Neuron (in vitro differentiated cells): ENCODE measurements at regions not wholly inside any gene's neighbourhood (a gene's known extent, or its start where the extent isn't known, plus 50 kb on each side); places are given as distances from the start of the nearest gene placed in this dataset.

Experiments
- H2AFZ ChIP-seq: one replicate; pipeline ENCODE4 v1.6.1; 2013; ENCODE audit warnings: low read depth, mild to moderate bottlenecking, inconsistent platforms, low read length, moderate library complexity
- H3K27me3 ChIP-seq: one replicate; pipeline ENCODE4 v1.6.1; 2013; ENCODE audit warnings: low read length; ENCODE audit not compliant: insufficient read depth
- H3K36me3 ChIP-seq: one replicate; pipeline ENCODE4 v1.6.1; 2013; ENCODE audit warnings: low read length; ENCODE audit not compliant: insufficient read depth
- H3K4me1 ChIP-seq: one replicate; pipeline ENCODE4 v1.6.1; 2013; ENCODE audit warnings: low read length; ENCODE audit not compliant: insufficient read depth
- H3K4me3 ChIP-seq: 2 replicates; pipeline ENCODE4 v1.5.1; 2013; ENCODE audit warnings: mild to moderate bottlenecking, low read length, moderate library complexity
- H3K9me3 ChIP-seq: one replicate; pipeline ENCODE4 v1.6.1; 2013; ENCODE audit warnings: low read length

DNA sequence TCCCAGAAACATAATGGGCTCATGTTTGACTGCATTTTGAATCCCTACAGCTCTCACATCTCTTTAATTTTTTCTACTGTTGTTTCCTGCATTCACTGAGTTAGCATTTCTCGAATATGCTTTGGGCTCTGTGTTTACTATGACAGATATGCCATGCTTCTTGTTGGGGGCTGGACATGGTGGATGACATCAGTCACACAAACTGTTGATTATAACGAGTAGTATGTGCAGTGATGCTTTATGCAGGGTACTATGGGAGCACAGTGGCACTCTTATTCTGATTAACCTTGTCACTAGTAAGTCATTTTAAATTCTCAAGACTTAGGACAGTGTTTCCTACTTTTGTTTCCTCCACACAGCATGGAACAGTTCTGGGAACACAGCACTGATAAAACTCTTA, 295.4 kb upstream of the ZNF608 start:
- no peaks in the 10 kb centered on the region for H3K27me3 ChIP-seq
- no peak overlapping the region for H3K4me3 ChIP-seq
- no peaks in the 10 kb centered on the region for H3K9me3 ChIP-seq

DNA sequence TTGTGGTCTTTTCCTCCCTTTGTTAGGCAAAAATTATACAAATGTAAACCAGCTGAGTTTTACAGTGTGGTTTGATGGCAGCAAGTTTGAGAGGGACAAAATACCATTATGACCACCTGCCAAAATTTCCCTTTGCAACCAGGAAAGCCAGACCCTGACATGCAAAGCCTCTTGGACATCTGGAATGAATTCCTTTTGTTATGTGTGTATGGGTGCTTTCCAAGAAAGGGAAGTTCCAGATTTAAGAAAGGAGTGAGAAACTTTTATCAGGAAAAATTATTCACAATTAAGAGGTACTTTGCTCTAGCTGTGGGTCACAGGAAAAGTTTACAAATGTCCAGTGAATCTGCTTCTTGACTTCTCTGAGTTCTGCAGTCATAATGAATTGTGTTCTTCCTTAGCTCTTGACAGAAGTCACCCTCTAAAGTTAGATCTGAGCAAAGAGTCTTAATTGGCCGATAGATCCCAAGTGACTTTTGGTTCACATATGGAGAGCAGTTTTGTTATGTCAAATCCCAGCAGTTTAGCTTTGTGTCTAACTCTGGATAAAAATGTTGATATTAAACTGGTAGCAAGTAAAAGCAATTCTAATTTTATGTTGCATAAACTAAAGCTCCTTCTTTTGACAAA, 295.9 kb upstream of the ZNF608 start:
- peaks cover 13% of the 10 kb centered on the region for H3K4me1 ChIP-seq
- no peak overlapping the region for H2AFZ ChIP-seq
- H3K27me3 ChIP-seq = no peaks in the 10 kb centered on the region
- H3K36me3 ChIP-seq = no peaks in the 10 kb centered on the region
- H3K4me3 ChIP-seq = no peak overlapping the region
- H3K9me3 ChIP-seq = no peaks in the 10 kb centered on the region

More for the DNA sequence above, 295.4 kb upstream of the ZNF608 start:
- Histone ChIP-seq H2AFZ (no peak overlapping the region), H3K36me3 (no peaks in the 10 kb centered on the region), H3K4me1 (peaks cover 13% of the 10 kb centered on the region)

DNA sequence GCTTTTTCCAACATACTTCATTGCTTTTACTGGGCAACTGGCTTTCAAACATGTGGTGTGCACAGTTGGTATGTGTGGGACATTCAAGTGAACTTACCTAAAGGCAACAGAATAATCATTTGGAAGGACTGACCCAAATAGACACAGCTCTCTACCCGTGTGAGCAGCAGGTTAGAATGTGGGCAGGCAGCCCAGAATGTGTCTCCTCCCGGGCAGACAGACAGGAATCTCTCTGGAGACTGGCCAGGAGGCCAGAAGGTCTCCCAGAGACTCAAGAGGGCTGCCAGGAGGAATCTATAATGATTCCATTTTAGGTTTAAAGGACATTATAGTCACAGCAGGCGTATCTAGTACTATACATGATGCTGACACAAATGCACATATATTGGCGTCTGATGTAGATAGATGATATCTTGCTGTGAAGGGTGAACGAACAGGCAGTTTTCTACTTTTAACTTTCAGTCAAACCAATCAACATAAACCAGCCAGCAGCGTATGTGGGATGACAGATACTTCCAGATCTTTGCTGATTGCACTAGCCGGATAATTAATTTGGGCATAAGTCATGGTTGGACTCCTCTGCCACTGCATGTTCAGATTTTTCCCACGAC, 297.4 kb upstream of the ZNF608 start:
- Histone ChIP-seq H3K9me3 (no peaks in the 10 kb centered on the region), H3K36me3 (no peaks in the 10 kb centered on the region), H3K27me3 (no peaks in the 10 kb centered on the region), H3K4me1 (peaks cover 13% of the 10 kb centered on the region), H3K4me3 (no peak overlapping the region), H2AFZ (no peak overlapping the region)

DNA sequence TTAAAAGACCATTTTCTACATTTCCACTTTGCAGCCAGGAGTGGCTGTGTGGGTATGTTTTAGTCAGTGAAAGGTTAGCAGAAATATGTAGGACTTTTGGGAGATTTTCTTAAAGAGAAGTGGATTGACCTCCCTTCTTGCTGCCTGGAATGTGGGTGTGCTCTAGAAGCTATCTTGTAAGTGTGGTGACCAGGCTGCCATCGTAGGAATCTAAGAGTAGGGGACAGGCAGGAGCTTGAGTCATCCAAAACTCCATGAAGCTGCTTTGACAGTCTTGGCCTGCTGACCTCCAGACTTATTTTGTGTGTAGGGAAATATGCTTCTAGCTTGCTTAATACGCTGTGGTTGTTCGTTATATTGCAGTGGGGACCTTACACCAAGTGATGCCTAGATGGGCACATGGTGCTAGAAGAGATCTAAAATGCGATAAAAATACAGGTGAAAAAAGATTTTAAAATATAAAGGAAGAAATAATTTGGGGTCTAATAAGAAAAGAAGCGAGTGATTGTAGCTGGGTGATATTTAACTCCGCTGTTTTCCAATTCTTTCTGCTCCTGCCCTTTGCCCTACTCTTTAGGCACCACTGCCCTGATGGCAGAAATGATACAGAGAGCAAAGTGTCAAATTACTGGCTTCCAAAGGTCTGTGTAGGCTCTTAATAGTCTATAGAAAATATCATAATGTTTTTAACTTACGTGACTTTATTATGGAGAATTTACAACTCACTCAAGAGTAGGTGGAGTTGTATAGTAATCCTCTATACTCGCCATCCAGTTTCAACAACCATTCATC, 298.2 kb upstream of the ZNF608 start:
- H3K4me3 ChIP-seq = no peak overlapping the region
- no peaks in the 10 kb centered on the region for H3K27me3 ChIP-seq
- H3K36me3 ChIP-seq = no peaks in the 10 kb centered on the region
- H3K9me3 ChIP-seq = no peaks in the 10 kb centered on the region
- H2AFZ ChIP-seq = no peak overlapping the region
- H3K4me1 ChIP-seq = peaks cover 13% of the 10 kb centered on the region

DNA sequence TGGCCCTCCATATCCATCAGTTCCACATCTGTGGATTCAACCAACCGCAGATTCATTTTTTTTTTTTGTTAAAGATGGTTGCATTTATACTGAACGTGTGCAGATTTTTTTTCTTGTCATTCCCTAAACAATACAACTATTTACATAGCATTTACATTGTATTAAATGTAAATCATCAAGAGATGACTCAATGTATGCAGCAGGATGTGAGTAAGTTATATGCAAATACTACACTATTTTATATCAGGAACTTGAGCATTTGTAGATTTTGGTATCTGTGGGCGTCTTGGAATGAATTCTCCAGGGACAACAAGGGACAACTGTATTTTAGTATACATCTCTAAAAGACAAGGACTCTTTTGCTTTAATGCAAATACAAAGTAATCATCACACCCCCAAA, 299.2 kb upstream of the ZNF608 start:
- H3K36me3 ChIP-seq = no peaks in the 10 kb centered on the region
- H2AFZ ChIP-seq = no peak overlapping the region
- H3K4me3 ChIP-seq = no peak overlapping the region
- H3K27me3 ChIP-seq = no peaks in the 10 kb centered on the region
- no peaks in the 10 kb centered on the region for H3K9me3 ChIP-seq
- peaks cover 13% of the 10 kb centered on the region for H3K4me1 ChIP-seq

DNA sequence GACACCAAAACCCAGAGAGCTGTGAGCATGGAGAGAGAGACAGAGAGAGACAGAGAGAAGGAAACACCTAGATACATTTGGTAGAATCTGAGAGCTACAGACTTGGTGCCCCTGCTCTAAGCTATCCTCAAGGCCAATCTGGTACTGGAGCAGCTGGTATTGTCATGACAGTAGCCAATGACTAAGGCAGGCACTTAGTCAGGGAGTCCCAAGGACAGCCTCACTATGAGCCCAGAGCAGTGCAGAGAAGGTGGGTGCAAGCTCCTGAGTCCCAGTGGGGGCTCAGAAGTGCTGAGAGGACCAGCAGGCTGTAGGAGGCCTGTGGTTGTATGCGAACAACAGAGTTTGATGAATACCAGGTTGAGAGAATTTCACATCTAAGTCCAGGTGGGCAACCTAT, 300.4 kb upstream of the ZNF608 start:
- Histone ChIP-seq H3K4me1 (peaks cover 11% of the 10 kb centered on the region), H3K9me3 (no peaks in the 10 kb centered on the region), H3K27me3 (no peaks in the 10 kb centered on the region)

DNA sequence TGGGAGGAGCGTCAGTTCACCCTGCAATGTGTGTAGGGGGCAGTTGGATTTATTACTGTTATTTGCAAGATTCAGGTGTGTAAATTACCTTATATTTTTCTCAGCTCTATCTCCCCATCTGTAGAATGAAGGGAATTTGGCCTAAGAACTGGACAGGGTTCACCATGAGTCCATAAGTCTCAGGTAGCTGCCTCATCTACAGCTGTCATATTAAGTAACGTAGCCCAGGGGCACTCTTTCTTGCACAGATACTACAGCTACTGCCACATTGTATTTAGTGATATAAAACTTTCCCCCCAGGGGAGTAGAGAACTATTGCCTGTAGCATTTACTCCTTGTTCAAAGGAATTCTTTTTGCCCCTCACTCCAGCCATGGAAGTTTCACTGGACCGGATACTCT, 301.4 kb upstream of the ZNF608 start:
- Histone ChIP-seq H3K36me3 (no peaks in the 10 kb centered on the region), H3K4me1 (peaks cover 3% of the 10 kb centered on the region), H3K27me3 (no peaks in the 10 kb centered on the region), H2AFZ (no peak overlapping the region), H3K9me3 (no peaks in the 10 kb centered on the region), H3K4me3 (no peak overlapping the region)

More for the DNA sequence above, 300.4 kb upstream of the ZNF608 start:
- H2AFZ ChIP-seq = no peak overlapping the region
- H3K4me3 ChIP-seq = no peak overlapping the region
- no peaks in the 10 kb centered on the region for H3K36me3 ChIP-seq

DNA sequence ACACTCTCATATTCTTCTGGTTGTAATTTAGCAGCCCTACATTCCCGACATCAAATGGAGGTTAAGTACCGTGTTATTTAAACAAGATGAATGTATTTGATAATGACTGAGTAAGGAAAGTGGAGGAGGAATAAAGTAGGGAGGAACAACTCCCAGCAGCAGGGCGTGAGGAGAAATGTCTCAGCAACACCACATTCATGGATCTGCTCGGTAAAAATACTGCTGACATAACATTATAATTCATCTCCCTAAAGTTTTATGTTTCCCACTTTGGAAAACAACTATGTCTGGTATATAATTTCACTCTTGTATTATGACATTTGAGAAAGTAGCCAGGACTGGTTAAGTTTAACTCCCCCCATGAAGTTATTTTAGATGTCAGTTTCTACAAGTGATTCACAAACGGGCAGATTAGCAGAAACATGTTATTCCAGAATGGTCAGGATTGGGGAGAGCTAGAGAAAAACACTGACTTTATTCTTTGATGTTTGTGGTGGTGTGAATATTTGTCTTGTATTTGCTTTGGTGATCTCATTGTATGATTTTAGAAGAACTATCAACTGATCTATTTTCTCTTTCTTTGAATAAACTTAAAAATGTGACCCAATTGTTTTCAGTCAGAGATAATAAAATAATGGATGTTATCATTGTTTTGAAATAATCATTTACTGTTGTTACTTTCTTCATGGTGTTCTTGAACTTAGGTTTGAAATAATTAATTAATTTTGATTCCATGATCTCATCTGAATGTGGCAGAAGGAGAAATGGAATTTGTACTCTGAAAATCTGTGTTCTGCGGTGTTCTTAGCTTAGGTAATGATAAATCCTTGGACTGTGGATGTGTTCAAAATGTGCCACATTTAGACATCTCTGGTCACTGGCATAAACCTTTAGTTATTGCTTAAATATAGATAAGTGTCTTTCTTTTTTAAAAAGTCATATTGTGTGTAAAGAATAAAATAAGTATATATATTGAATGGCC, 303.6 kb upstream of the ZNF608 start:
- H3K36me3 ChIP-seq = no peaks in the 10 kb centered on the region

DNA sequence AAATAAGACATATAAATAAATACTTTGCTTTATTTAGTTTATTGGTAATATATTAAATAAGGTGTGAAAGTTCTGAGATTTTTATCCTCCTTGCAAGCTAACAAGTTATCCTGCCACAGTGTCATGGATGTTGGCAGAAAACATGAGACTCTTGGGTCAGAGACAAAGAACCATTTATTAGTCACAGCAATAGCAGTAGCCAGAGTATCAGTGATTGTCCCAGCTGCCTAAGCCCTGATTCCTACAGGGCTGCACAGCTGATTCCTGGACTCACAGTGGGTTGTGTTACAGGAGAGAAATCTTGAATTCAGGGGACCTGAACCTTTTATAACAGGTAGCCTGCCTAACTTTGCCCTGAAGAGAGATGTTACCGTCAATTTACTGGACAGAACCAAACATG, 304.5 kb upstream of the ZNF608 start:
- H3K4me3 ChIP-seq = no peak overlapping the region

More for the DNA sequence above, 303.6 kb upstream of the ZNF608 start:
- no peaks in the 10 kb centered on the region for H3K27me3 ChIP-seq
- no peak overlapping the region for H2AFZ ChIP-seq
- no peaks in the 10 kb centered on the region for H3K4me1 ChIP-seq
- H3K4me3 ChIP-seq = no peak overlapping the region
- H3K9me3 ChIP-seq = no peaks in the 10 kb centered on the region

DNA sequence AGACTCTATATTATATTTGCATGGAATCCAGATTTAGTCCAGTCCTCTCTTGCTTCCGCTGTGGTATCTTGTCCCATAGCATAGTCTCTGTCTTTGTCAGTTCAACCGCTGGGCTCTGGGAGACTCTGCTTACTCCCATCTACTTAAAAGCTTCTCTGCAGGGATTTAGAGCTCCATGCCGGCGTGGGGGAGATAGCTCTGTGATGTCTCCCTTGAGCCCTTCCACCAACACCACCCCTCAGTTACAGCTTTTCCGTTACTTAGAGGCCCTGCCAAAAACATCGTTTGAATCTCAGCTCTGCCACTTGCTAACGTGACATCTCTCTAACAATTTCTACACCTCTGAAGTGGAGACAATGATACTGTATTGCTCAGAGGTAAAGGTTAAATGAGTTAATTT, 306.1 kb upstream of the ZNF608 start:
- Histone ChIP-seq H3K36me3 (no peaks in the 10 kb centered on the region), H2AFZ (no peak overlapping the region), H3K4me1 (peaks cover 12% of the 10 kb centered on the region), H3K9me3 (no peaks in the 10 kb centered on the region), H3K4me3 (no peak overlapping the region), H3K27me3 (no peaks in the 10 kb centered on the region)

More for the DNA sequence above, 304.5 kb upstream of the ZNF608 start:
- H3K9me3 ChIP-seq = no peaks in the 10 kb centered on the region
- no peaks in the 10 kb centered on the region for H3K4me1 ChIP-seq
- H2AFZ ChIP-seq = no peak overlapping the region
- H3K27me3 ChIP-seq = no peaks in the 10 kb centered on the region
- no peaks in the 10 kb centered on the region for H3K36me3 ChIP-seq

DNA sequence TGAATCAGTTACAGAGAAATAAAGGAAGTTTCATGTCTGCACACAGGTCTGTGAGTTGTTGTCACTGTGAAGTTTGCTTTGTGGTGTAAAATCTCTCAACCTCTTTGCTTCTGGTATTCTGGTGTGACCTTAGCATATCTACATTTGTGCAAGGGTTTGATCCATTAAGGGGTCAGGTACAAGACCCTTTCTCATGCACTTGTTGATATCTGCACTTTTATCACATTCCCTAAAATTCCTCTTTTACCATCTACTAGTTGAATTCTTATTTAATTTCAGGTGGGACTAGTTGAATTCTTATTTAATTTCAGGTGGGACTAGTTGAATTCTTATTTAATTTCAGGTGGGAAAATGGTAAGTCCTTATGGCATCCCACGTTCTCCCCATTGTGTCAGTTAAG, 306.7 kb upstream of the ZNF608 start:
- Histone ChIP-seq H3K27me3 (no peaks in the 10 kb centered on the region), H3K9me3 (no peaks in the 10 kb centered on the region), H3K36me3 (no peaks in the 10 kb centered on the region), H3K4me3 (no peak overlapping the region), H3K4me1 (peaks cover 18% of the 10 kb centered on the region), H2AFZ (no peak overlapping the region)

DNA sequence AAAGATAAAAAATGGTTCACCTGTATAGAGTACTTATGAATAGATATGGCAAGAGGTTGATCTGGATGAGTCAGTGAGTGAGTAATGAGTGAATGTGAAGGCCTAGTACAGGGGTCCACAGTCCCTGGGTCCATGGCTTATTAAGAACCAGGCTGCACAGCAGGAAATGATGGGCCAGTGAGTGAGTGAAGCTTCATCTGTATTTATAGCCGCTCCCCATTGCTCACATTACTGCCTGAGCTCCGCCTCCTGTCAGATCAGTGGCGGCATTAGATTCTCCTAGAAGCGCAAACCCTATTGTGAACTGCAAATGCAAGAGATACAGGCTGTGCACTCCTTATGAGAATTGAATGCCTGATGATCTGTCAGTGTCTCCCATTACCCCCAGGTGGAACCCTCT, 307.7 kb upstream of the ZNF608 start:
- H3K27me3 ChIP-seq = no peaks in the 10 kb centered on the region
- H2AFZ ChIP-seq = no peak overlapping the region
- H3K9me3 ChIP-seq = no peaks in the 10 kb centered on the region
- no peaks in the 10 kb centered on the region for H3K36me3 ChIP-seq
- no peak overlapping the region for H3K4me3 ChIP-seq
- H3K4me1 ChIP-seq = peaks cover 27% of the 10 kb centered on the region
